ENCODE measurements at regions not wholly inside any gene's neighbourhood (a gene's known extent, or its start where the extent isn't known, plus 50 kb on each side); places are given as distances from the start of the nearest gene placed in this dataset.

DNA sequence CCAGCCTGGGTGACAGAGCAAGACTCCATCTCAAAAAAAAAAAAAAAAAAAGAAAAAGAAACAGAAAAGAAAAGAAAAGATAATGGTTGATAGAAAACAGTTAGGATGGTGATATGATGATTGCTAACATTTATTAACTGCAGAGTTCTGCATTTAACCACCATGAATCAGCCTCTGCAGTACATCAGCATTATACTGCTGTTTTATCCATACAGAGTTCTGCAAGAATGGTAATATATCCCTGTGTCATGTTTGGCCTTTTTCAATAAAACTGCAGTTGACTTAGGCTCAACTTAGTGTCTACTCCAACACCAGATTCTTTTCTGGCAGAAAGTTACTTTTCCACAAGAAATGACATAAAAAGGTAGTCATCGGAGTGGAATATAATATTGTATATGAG lies 62.6 kb downstream of the DUSP6 start:
- TF ChIP-seq POLR2A (IDR thresholded peaks at IDR 0.05) = no peak
- TF ChIP-seq, protein P1, sequence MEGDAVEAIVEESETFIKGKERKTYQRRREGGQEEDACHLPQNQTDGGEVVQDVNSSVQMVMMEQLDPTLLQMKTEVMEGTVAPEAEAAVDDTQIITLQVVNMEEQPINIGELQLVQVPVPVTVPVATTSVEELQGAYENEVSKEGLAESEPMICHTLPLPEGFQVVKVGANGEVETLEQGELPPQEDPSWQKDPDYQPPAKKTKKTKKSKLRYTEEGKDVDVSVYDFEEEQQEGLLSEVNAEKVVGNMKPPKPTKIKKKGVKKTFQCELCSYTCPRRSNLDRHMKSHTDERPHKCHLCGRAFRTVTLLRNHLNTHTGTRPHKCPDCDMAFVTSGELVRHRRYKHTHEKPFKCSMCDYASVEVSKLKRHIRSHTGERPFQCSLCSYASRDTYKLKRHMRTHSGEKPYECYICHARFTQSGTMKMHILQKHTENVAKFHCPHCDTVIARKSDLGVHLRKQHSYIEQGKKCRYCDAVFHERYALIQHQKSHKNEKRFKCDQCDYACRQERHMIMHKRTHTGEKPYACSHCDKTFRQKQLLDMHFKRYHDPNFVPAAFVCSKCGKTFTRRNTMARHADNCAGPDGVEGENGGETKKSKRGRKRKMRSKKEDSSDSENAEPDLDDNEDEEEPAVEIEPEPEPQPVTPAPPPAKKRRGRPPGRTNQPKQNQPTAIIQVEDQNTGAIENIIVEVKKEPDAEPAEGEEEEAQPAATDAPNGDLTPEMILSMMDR (IDR thresholded peaks at IDR 0.05) = no peak
- no peak overlapping the region for H3K4me3 ChIP-seq (ENCODE audit: low read depth, poor library complexity, severe bottlenecking)
- no peak for DNase-seq (ENCODE audit: low spot score in 2 of 2)
- 93 to 97% methylated on average over 1 of the region's 1 CpG for WGBS, 2 donors
- intact Hi-C loops (cut with DNase I; ENCODE audit: low total_unique reads) = no loop called here

DNA sequence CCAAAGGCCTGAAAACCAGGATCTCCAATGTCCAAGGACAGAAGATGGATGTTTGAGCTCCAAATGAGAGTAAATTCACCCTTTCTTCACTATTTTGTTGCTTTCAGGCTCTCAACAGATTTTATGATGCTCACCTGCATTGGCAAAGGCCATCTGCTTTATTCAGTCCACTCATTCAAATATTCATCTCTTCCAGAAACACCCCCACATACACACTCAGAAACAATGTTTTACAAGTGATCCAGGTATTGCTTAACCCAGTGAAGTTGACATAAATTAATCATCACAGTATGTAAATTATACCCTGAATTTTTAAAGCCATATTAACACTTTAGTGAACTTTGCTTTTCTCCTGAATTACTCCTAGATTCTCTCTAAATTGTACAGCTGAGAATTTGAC lies 63.3 kb downstream of the DUSP6 start:
- H3K4me3 ChIP-seq (ENCODE audit: low read depth, poor library complexity, severe bottlenecking) = no peak overlapping the region
- TF ChIP-seq POLR2A (IDR thresholded peaks at IDR 0.05) = no peak
- TF ChIP-seq, protein P1 (IDR thresholded peaks at IDR 0.05) = no peak
- intact Hi-C loops (cut with DNase I; ENCODE audit: low total_unique reads) = no loop called here
- DNase-seq (ENCODE audit: low spot score in 2 of 2) = no peak

DNA sequence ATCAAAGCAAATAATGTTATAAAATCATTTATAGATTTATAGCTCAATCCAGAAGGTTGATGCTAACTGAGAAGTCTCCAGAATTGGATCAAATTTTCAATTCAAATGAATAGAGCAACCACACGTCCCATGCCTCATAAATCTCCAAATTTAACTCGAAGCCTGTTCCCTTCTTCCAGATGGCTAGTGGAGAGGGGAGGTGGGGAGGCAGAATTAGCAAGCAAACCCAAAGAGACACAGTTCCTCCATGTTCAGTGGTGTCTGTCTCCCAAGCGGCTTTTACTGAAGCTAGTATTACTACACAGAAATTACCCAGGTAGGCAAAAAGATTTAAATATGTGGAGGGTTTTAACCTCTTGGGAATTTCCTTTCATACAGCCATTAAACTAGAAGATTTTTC lies 65.8 kb downstream of the DUSP6 start:
- TF ChIP-seq POLR2A (IDR thresholded peaks at IDR 0.05) = no peak
- TF ChIP-seq, protein P1 (IDR thresholded peaks at IDR 0.05) = no peak
- DNase-seq (ENCODE audit: low spot score in 2 of 2) = no peak
- 67 to 82% methylated on average over 3 of the region's 3 CpGs for WGBS, 2 donors
- intact Hi-C loops (cut with DNase I; ENCODE audit: low total_unique reads) = no loop called here
- no peak overlapping the region for H3K4me3 ChIP-seq (ENCODE audit: low read depth, poor library complexity, severe bottlenecking)

DNA sequence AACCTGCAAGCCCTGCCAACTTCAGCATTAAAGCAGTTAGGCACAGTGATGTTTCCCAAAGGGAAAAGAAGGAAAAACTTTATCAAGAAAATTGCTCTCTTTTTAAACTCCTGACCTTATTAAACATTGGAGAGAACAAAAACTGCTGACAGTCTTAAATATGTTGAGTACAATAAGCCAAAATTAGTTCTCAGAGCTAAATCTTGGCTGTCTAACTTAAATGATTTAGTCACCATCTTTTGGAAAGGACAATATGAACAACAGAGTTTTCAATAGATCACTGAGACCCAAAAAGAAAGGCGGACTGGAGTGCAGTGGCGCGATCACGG lies 70.8 kb downstream of the DUSP6 start:
- no peak for DNase-seq (ENCODE audit: low spot score in 2 of 2)
- 87 to 93% methylated on average over 4 of the region's 4 CpGs for WGBS, 2 donors
- TF ChIP-seq POLR2A (IDR thresholded peaks at IDR 0.05) = no peak
- TF ChIP-seq, protein P1 (IDR thresholded peaks at IDR 0.05) = no peak
- no peak overlapping the region for H3K4me3 ChIP-seq (ENCODE audit: low read depth, poor library complexity, severe bottlenecking)
- intact Hi-C loops (cut with DNase I; ENCODE audit: low total_unique reads) = no loop called here

DNA sequence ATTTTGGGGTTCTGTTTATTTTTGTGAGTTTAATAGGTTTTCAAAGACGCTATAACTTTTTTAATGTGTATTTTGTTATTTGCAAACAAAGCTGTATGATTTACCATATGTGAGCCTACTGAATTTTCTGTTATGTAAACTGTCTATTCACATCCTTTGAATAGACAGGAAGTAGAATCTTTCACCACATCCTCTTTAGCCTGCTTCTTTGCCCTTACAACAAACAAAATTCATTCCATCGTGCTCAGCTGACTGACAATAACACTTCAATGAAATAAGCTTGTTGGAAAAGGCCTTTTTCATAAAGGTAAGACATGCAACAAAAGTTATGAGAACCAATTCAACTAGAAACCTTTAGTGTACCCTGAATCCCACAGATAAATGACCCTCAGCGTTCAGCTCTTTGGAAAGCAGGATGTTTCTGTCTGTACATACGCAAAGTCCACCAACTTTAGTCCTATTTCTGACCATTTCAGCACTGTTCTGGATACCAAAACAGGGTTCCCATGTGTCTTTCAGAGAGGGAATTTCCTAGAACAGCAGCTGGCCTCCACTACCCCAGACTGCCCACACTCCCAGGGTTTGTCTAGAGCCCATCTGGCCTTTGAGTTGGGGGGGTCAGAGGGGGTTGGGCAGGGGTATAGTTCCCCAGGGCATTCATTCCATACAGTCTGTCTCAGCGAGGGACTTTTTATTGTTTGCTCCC lies 71.3 kb downstream of the DUSP6 start:
- DNase-seq (ENCODE audit: low spot score in 2 of 2) = no peak
- 50 to 61% methylated on average over 5 of the region's 5 CpGs for WGBS, 2 donors
- intact Hi-C loops (cut with DNase I; ENCODE audit: low total_unique reads) = no loop called here

More for the DNA sequence above, 71.3 kb downstream of the DUSP6 start:
- TF ChIP-seq, protein P1 (IDR thresholded peaks at IDR 0.05) = no peak
- TF ChIP-seq POLR2A (IDR thresholded peaks at IDR 0.05) = no peak
- no peak overlapping the region for H3K4me3 ChIP-seq (ENCODE audit: low read depth, poor library complexity, severe bottlenecking)

Measured in lower leg skin (tissue), 4 donors.